GM12878 (cell line): ENCODE measurements at regions not wholly inside any gene's neighbourhood (a gene's known extent, or its start where the extent isn't known, plus 50 kb on each side); places are given as distances from the start of the nearest gene placed in this dataset.

ENCODE experiments used
- BHLHE40 ChIP-seq, 2 experiments: fragments of 450-650 bp in 1 of 2; IDR thresholded peaks; 2 replicates each; pipeline ENCODE4 v1.6.1; 2011 to 2017; ENCODE audit warnings: low read depth in 2 of 2, borderline replicate concordance in 1 of 2, improper control_type of control experiment in 1 of 2, low read length in 1 of 2, mild to moderate bottlenecking in 1 of 2
- EZH2 ChIP-seq: IDR thresholded peaks from 2 replicates; pipeline ENCODE4 v1.6.1; 2012; ENCODE audit warnings: low read depth, mild to moderate bottlenecking, control low read depth, inconsistent platforms, low read length, borderline replicate concordance; ENCODE audit not compliant: control insufficient read depth
- RAD21 ChIP-seq: IDR thresholded peaks from 2 replicates; pipeline ENCODE4 v1.6.1; 2011; ENCODE audit warnings: mild to moderate bottlenecking, low read depth, low read length, moderate library complexity; ENCODE audit not compliant: insufficient read depth
- SP1 ChIP-seq: IDR thresholded peaks from one replicate; pipeline ENCODE4 v1.6.1; 2011; ENCODE audit warnings: low read depth, low read length

GRCh38 chr2:150817422-150817821, 330.0 kb upstream of the RND3 start:
- TF ChIP-seq BHLHE40 (IDR thresholded peaks at IDR 0.05; ENCODE audit: borderline replicate concordance in 1 of 2, low read depth in 2 of 2, low read length in 1 of 2) (no peak), RAD21 (no peak), EZH2 (no peak), SP1 (no peak)
